Stimulated activated CD4-positive, alpha-beta T cell treated with anti-CD3 and anti-CD28 coated beads, Interleukin-2, amount 100 ng/mL, for 4 hours (primary cell): ENCODE measurements at regions not wholly inside any gene's neighbourhood (a gene's known extent, or its start where the extent isn't known, plus 50 kb on each side); places are given as distances from the start of the nearest gene placed in this dataset.
A peak's percentile ranks its signal among the peaks of the same experiment; 100 is the strongest.

Experiments used
- DNase-seq: peaks from one replicate; pipeline ENCODE4 v3.0.0-alpha.2; 2020; ENCODE audit warnings: low read depth

GRCh38 chr6:1515280-1515679 is 94.4 kb upstream of the FOXC1 start:
- no peak for DNase-seq

DNA sequence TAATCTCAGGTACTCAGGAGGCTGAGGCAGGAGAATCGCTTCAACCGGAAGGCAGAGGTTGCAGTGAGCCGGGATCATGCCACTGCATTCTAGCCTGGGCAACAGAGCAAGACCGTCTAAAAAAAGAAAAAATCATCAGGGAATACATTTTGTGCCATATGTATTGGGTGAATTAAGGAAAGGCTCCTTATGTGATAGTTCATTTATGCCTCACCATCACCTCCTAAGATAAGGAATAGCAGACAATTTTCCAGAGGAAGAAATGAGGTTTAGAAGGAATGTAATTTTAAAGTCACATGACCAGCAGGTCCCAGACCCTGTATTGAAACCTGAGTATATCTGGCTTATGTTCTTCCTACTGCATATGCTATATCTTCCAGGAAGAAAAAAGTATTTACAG is 93.9 kb upstream of the FOXC1 start:
- DNase-seq: no peak

DNA sequence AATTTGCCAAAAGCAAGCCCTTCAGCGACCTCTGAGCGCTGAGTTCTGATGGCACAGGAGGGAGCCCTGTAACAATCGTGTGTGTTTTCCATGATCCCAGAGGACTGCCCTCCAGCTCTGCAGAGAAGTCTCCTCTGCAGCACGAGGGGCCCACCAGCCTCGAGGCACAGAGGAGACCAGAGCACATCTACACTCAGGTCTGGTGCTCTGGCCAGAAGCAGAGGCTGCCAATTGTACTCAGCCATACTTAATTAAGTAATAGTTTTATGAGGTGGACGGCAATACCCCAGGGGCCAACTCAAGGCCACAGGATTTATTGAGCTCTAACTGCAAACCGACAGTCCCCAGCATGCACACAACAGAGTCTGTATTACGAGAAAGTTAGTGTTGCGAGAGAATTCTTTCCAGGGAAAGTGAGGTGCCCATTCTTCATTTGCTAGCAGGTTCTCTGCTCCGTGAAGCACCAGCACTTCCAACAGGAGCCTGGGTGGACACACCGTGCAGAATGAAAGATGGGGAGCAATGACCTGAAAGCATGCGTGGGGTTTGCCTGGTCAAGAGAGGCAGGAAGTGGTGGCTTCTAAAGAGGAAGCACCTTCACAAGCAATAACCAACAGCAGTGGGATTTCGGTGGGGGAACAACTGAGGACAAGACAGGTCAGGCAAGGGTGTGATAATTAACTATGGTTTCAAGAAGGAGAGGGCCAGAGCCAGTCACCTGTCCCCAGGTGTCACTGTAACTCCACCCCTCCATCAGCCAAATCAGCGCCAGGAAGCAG is 92.8 kb upstream of the FOXC1 start:
- no peak for DNase-seq

- DNase-seq: no peak
Measured at GRCh38 chr6:1518855-1519254, 90.9 kb upstream of the FOXC1 start.

- DNase-seq: no peak
Measured at GRCh38 chr6:1519597-1519996, 90.1 kb upstream of the FOXC1 start.

DNA sequence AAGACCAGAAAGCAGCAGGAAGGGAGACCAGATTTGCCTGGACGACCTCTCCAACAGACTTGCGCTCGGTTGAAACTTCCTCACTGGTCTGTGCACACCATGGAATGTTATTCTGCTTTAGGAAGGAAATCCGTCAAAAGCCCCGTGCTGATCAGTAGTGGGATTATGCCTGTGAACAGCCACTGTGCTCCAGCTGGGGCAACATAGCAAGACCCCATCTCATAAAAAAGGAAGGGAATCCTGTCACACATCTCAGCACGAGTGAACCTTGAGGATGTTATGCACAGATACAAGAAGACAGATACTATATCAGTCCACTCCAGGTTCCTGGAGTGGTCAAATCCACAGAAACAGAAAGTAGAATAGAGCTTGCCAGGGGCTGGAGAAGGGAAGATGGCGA is 86.9 kb upstream of the FOXC1 start:
- no peak for DNase-seq

DNA sequence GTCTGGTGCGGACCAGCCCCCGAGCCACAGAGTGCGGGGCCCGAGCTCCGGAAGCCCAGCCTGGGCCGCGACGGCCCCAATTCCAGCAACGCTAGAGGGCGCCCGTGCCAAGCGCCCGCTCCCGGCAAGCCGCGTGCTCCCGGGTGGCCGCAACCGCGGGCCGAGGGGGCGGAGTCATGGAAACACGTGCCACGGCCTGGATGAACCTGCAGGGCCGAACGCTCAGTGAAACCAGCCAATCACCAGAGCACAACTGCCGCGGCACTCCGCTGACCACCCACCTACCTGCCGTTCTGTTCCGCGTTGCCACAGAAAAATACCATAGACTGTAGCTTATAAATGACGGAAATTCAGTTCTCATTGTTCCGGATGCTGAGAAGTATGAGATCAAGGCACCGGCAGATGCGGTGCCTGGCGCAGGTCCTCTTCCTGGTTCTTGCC is 85.7 kb upstream of the FOXC1 start:
- DNase-seq: peak; percentile 77

GRCh38 chr6:1525364-1526038 is 84.2 kb upstream of the FOXC1 start:
- DNase-seq: no peak

DNA sequence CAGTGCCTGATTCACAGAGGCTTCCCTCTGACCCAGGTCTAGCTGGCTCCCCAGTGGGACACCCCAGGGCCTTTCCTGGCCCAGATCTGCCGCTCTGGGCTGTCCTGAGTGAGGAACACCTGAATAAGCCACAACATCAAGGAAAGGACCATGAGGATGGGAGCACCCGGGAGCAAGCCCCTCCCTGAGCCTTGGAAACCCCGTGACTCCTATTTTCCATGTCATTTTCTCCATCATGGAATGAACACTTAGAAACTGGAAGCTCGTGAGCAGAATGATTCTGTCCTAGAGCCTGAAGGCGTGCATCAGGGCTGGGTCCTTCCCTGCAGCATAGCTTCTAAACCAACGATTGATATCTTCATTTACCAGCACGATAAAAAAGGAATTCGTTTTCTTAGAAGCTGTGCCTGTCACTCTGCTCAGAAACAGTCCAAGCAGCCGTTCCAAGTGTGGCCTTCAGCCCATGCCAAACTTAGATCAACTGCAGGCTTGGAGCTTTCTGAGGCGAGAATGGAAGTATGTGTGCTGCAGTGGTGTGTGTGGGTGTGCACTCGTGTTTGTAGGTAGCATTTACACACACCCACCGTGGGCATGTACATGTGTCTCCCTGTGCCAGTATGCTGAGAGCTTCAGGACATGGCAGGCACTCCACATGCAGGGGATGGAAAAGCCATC is 83.2 kb upstream of the FOXC1 start:
- DNase-seq: no peak

DNA sequence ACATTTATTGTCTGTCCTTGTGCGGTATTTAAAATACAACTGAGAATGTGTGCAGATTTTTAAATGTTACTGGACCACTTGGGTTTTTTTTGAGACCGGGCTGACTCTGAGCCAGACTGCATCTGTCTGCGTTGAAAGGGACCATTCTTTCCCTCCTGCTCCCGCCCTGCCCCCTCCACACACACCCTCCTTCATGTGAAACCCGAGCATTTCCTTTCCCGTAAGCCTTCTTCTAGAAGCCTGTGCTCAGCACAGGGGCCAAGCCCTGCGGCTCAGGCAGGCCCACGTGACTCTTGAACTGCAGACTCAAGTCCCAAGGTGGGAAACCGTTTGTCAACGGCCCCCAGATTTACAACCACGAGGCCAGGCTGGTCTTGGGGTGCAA is 82.7 kb upstream of the FOXC1 start:
- DNase-seq: peak; percentile 22

GRCh38 chr6:1535295-1535694 is 74.4 kb upstream of the FOXC1 start:
- DNase-seq: peak; percentile 41

DNA sequence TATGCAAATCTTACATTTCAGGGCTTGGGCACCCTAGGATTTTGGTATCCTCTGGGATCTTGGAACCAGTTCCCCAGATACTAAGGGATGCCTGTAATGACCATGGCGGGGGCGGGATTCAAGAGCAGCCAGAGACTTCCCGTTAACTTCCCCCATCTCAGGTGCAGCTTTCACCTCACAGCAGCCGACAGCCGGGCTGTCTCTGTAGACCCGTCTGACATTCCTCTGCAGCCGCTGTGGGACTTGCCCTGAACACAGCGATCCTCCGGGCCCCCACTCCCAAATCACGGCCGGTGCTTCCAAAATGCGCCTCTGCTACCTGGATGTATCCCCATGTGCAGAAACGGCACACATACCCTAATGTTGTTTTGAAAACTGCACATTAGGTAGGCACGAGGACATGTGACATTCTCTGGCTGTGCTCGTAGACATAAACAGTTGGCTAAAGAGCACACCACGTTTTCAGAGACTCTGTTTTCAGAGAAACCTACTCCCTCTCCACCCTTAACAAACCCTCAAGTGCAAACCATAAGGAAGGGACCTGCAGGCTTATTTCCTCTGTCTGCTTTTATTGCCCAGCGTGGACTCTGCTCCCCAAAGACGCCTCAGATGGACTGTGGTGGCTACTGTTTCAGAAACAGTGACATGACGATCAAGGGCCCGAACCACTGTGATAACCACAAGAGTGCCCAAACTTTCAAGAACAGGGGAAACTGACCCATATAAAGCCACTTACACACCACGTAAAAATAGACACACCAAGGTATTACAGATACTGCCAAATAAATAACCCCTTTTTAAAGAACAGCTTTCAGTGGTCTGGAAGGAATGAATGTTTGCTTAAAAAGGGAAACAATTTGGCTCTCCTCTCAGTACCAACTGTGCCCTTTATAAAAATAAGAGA is 72.9 kb upstream of the FOXC1 start:
- no peak for DNase-seq

- no peak for DNase-seq
Measured at GRCh38 chr6:1538369-1538768, 71.3 kb upstream of the FOXC1 start.

- no peak for DNase-seq
Measured at GRCh38 chr6:1538810-1539478, 70.8 kb upstream of the FOXC1 start.

DNA sequence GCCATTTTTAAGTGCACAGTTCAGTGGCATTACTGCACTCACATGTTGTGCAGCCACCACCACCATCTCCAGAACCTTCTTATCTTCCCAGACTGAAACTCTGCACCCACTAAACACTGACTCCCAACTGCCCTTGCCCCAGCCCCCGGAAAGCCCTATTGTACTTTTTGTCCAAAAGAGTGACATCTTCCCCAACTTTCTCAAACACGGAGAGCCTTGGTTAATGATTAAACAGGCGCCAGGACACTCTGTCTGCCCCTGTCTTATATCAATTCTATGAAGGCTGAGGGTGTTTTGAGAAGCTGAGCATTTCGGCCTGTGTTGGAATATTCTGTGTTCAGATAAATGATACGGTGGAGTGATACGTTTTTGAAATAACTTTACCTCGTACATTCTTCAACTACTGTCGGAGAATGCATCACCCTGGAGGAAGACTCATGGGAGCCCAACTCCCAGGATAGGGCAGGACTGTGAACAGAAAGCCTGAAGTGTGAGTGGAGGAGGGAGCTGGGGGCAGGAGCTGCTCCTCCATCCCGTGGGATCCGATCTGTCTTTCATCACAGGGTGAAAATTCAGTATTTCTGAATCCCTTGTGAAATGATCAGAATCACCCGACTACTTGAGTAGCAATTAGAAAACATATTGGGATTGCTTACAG is 68.7 kb upstream of the FOXC1 start:
- DNase-seq: no peak

DNA sequence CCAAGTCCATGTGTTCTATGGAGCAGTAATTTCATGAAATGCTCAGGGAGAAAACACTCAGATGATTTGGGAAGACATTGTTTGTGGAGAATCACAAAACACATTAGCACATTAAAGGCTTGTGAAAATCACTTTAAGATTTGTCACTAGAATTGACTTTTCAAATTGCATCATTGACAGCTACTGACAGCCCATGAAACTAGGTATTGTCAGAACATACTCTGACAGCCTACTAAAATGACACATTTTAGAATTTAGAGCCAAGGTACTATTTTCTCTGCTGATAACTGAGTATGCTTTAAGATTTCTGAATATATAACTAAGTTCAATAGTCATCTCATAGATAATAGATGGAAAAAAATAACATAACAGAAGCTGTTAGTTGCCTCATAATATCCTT is 67.4 kb upstream of the FOXC1 start:
- no peak for DNase-seq

DNA sequence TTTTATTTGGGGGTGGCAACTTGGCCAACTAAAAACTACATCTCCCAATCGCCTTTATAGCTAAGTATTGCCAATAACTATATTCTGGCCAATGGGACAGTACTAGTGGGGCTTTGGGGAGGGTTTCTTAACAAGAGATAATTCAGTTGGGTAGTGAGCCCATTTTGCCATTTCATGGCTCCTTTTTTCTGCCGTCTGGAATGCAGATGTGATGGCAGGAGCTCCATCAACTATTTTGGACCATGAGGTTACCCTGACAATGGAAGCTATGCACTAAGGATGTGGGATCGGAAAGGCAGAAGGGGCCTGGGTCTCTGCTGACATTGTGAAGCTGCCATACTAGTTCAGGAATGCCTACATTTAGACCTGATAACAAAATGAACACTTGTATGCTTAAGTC is 67.0 kb upstream of the FOXC1 start:
- DNase-seq: no peak

- no peak for DNase-seq
Measured at GRCh38 chr6:1544000-1544399, 65.7 kb upstream of the FOXC1 start.

GRCh38 chr6:1544603-1545002 is 65.1 kb upstream of the FOXC1 start:
- no peak for DNase-seq

GRCh38 chr6:1545654-1546053 is 64.1 kb upstream of the FOXC1 start:
- no peak for DNase-seq

DNA sequence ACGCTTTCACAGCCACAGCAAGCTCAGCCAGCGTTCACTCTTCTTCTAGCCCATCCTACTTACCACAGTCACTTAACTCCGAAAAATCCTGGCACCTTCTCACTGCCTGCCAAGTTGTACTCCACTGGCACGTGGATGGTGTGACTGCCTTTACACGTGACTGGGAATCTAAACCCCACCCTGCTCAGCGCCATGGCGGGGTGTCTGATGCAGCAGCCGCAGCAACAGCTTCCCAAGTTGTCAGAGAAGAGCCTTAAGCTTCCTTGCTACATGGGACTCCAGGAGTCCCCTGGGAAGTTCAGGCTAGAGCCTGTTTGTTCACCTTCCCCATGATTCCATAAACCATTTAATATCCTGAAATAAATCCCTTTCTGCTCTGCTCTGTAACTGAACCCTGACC is 61.9 kb upstream of the FOXC1 start:
- DNase-seq: no peak
